Adipocyte (in vitro differentiated cells): ENCODE measurements at regions not wholly inside any gene's neighbourhood (a gene's known extent, or its start where the extent isn't known, plus 50 kb on each side); places are given as distances from the start of the nearest gene placed in this dataset.

Experiments used
- DNase-seq: peaks from one replicate; pipeline ENCODE4 v3.0.0-alpha.2; 2015; ENCODE audit warnings: low read depth
- H3K27me3 ChIP-seq: replicated peaks from 2 replicates; pipeline ENCODE4 v1.7.0; 2013; ENCODE audit warnings: mild to moderate bottlenecking, low read length, moderate library complexity; ENCODE audit not compliant: control insufficient read depth, insufficient read depth
- H3K36me3 ChIP-seq: 2 replicates; pipeline ENCODE4 v1.7.0; 2013; ENCODE audit warnings: low read length, mild to moderate bottlenecking, moderate library complexity; ENCODE audit not compliant: control insufficient read depth, insufficient read depth, severe bottlenecking
- H3K4me1 ChIP-seq: 2 replicates; pipeline ENCODE4 v1.7.0; 2013; ENCODE audit warnings: mild to moderate bottlenecking, low read length, moderate library complexity; ENCODE audit not compliant: control insufficient read depth, insufficient read depth
- H3K4me3 ChIP-seq: 2 replicates; pipeline ENCODE4 v1.7.0; 2013; ENCODE audit warnings: mild to moderate bottlenecking, low read length, moderate library complexity
- H3K9ac ChIP-seq: 2 replicates; pipeline ENCODE4 v1.7.0; 2013; ENCODE audit warnings: mild to moderate bottlenecking, low read length, moderate library complexity
- H3K9me3 ChIP-seq: 2 replicates; pipeline ENCODE4 v1.7.0; 2013; ENCODE audit warnings: mild to moderate bottlenecking, low read length, moderate library complexity; ENCODE audit not compliant: control insufficient read depth

- no peak overlapping the region for H3K9ac ChIP-seq
- H3K36me3 ChIP-seq = no peaks in the 10 kb centered on the region
- peak; percentile 84 for DNase-seq
- no peaks in the 10 kb centered on the region for H3K9me3 ChIP-seq
- H3K4me3 ChIP-seq = no peak overlapping the region
- H3K27me3 ChIP-seq = no peaks in the 10 kb centered on the region
- peaks cover 7% of the 10 kb centered on the region for H3K4me1 ChIP-seq
Observed at GRCh38 chr18:43571078-43571689, 293.9 kb upstream of the SYT4 start.

GRCh38 chr18:43572163-43572562 is 294.9 kb upstream of the SYT4 start:
- no peak for DNase-seq
- no peaks in the 10 kb centered on the region for H3K9me3 ChIP-seq
- no peaks in the 10 kb centered on the region for H3K27me3 ChIP-seq
- H3K36me3 ChIP-seq = no peaks in the 10 kb centered on the region
- no peak overlapping the region for H3K4me3 ChIP-seq
- H3K9ac ChIP-seq = no peak overlapping the region
- H3K4me1 ChIP-seq = peaks cover 7% of the 10 kb centered on the region

- Histone ChIP-seq H3K9me3 (no peaks in the 10 kb centered on the region), H3K36me3 (no peaks in the 10 kb centered on the region), H3K9ac (no peak overlapping the region), H3K27me3 (no peaks in the 10 kb centered on the region), H3K4me1 (peaks cover 7% of the 10 kb centered on the region), H3K4me3 (no peak overlapping the region)
- no peak for DNase-seq
Observed at GRCh38 chr18:43574974-43575373, 297.7 kb upstream of the SYT4 start.

GRCh38 chr18:43578211-43578610 is 300.9 kb upstream of the SYT4 start:
- H3K9me3 ChIP-seq = no peaks in the 10 kb centered on the region
- no peak overlapping the region for H3K9ac ChIP-seq
- no peak for DNase-seq
- no peak overlapping the region for H3K4me3 ChIP-seq
- no peaks in the 10 kb centered on the region for H3K27me3 ChIP-seq
- no peaks in the 10 kb centered on the region for H3K36me3 ChIP-seq
- peaks cover 7% of the 10 kb centered on the region for H3K4me1 ChIP-seq

GRCh38 chr18:43578706-43579105 is 301.4 kb upstream of the SYT4 start:
- peak; percentile 7 for DNase-seq

GRCh38 chr18:43581936-43582519 is 304.7 kb upstream of the SYT4 start:
- no peak for DNase-seq

More at GRCh38 chr18:43578706-43579105, 301.4 kb upstream of the SYT4 start:
- H3K4me1 ChIP-seq = peaks cover 7% of the 10 kb centered on the region
- no peaks in the 10 kb centered on the region for H3K27me3 ChIP-seq
- no peaks in the 10 kb centered on the region for H3K9me3 ChIP-seq
- H3K9ac ChIP-seq = no peak overlapping the region
- no peak overlapping the region for H3K4me3 ChIP-seq
- H3K36me3 ChIP-seq = no peaks in the 10 kb centered on the region

GRCh38 chr18:43587538-43588153 is 310.4 kb upstream of the SYT4 start:
- H3K4me3 ChIP-seq = no peak overlapping the region
- H3K4me1 ChIP-seq = no peaks in the 10 kb centered on the region
- H3K36me3 ChIP-seq = no peaks in the 10 kb centered on the region
- peak; percentile 73 for DNase-seq
- no peaks in the 10 kb centered on the region for H3K27me3 ChIP-seq
- no peaks in the 10 kb centered on the region for H3K9me3 ChIP-seq
- H3K9ac ChIP-seq = no peak overlapping the region

More at GRCh38 chr18:43581936-43582519, 304.7 kb upstream of the SYT4 start:
- no peaks in the 10 kb centered on the region for H3K27me3 ChIP-seq
- no peaks in the 10 kb centered on the region for H3K36me3 ChIP-seq
- no peak overlapping the region for H3K4me3 ChIP-seq
- H3K9ac ChIP-seq = no peak overlapping the region
- no peaks in the 10 kb centered on the region for H3K4me1 ChIP-seq
- H3K9me3 ChIP-seq = no peaks in the 10 kb centered on the region

GRCh38 chr18:43588838-43589237 is 311.5 kb upstream of the SYT4 start:
- DNase-seq = no peak
- no peaks in the 10 kb centered on the region for H3K9me3 ChIP-seq
- no peaks in the 10 kb centered on the region for H3K4me1 ChIP-seq
- no peak overlapping the region for H3K4me3 ChIP-seq
- H3K9ac ChIP-seq = no peak overlapping the region
- no peaks in the 10 kb centered on the region for H3K36me3 ChIP-seq
- no peaks in the 10 kb centered on the region for H3K27me3 ChIP-seq

- H3K9ac ChIP-seq = no peak overlapping the region
- no peaks in the 10 kb centered on the region for H3K9me3 ChIP-seq
- no peak for DNase-seq
- no peaks in the 10 kb centered on the region for H3K4me1 ChIP-seq
- no peaks in the 10 kb centered on the region for H3K27me3 ChIP-seq
- H3K4me3 ChIP-seq = no peak overlapping the region
- no peaks in the 10 kb centered on the region for H3K36me3 ChIP-seq
Observed at GRCh38 chr18:43589611-43590151, 312.4 kb upstream of the SYT4 start.

GRCh38 chr18:43590182-43590903 is 313.1 kb upstream of the SYT4 start:
- no peak overlapping the region for H3K4me3 ChIP-seq
- no peaks in the 10 kb centered on the region for H3K4me1 ChIP-seq
- H3K9me3 ChIP-seq = no peaks in the 10 kb centered on the region
- no peak for DNase-seq
- no peaks in the 10 kb centered on the region for H3K36me3 ChIP-seq
- H3K27me3 ChIP-seq = no peaks in the 10 kb centered on the region
- no peak overlapping the region for H3K9ac ChIP-seq

- Histone ChIP-seq H3K27me3 (no peaks in the 10 kb centered on the region), H3K4me1 (no peaks in the 10 kb centered on the region), H3K9ac (no peak overlapping the region), H3K9me3 (no peaks in the 10 kb centered on the region), H3K4me3 (no peak overlapping the region), H3K36me3 (no peaks in the 10 kb centered on the region)
- DNase-seq = no peak
Observed at GRCh38 chr18:43592269-43592668, 315.0 kb upstream of the SYT4 start.
